ENCODE measurements at regions not wholly inside any gene's neighbourhood (a gene's known extent, or its start where the extent isn't known, plus 50 kb on each side); places are given as distances from the start of the nearest gene placed in this dataset.

GRCh38 chr3:14597266-14597665, 54.3 kb upstream of the CCDC174 start:
- no peak for TF ChIP-seq CTCF (IDR thresholded peaks at IDR 0.05; ENCODE audit: partially characterized antibody, unreplicated experiment)
- Mint-ChIP-seq H3K27ac (ENCODE audit: unreplicated experiment) (no peak overlapping the region), H3K9me3 (ENCODE audit: unreplicated experiment) (peaks cover 4% of the 10 kb centered on the region), H3K4me3 (ENCODE audit: unreplicated experiment) (no peak overlapping the region), H3K27me3 (ENCODE audit: unreplicated experiment) (peaks cover 22% of the 10 kb centered on the region), H3K4me1 (ENCODE audit: low read depth, unreplicated experiment) (peaks cover 5% of the 10 kb centered on the region), H3K36me3 (ENCODE audit: unreplicated experiment) (no peaks in the 10 kb centered on the region)
- DNase-seq: no peak

GRCh38 chr3:14598143-14598569, 53.4 kb upstream of the CCDC174 start:
- Mint-ChIP-seq H3K27ac (ENCODE audit: unreplicated experiment) (no peak overlapping the region), H3K4me1 (ENCODE audit: low read depth, unreplicated experiment) (peaks cover 5% of the 10 kb centered on the region), H3K4me3 (ENCODE audit: unreplicated experiment) (no peak overlapping the region)

GRCh38 chr3:14599488-14599887, 52.1 kb upstream of the CCDC174 start:
- Mint-ChIP-seq H3K4me1 (ENCODE audit: low read depth, unreplicated experiment) (peaks cover 7% of the 10 kb centered on the region), H3K27me3 (ENCODE audit: unreplicated experiment) (peaks cover 31% of the 10 kb centered on the region), H3K9me3 (ENCODE audit: unreplicated experiment) (peaks cover 8% of the 10 kb centered on the region), H3K27ac (ENCODE audit: unreplicated experiment) (no peak overlapping the region), H3K4me3 (ENCODE audit: unreplicated experiment) (no peak overlapping the region), H3K36me3 (ENCODE audit: unreplicated experiment) (peaks cover 5% of the 10 kb centered on the region)
- DNase-seq: no peak
- TF ChIP-seq CTCF (IDR thresholded peaks at IDR 0.05; ENCODE audit: partially characterized antibody, unreplicated experiment): no peak

More at GRCh38 chr3:14598143-14598569, 53.4 kb upstream of the CCDC174 start:
- H3K9me3 Mint-ChIP-seq (ENCODE audit: unreplicated experiment): peaks cover 5% of the 10 kb centered on the region
- H3K36me3 Mint-ChIP-seq (ENCODE audit: unreplicated experiment): peaks cover 1% of the 10 kb centered on the region
- peaks cover 23% of the 10 kb centered on the region for H3K27me3 Mint-ChIP-seq (ENCODE audit: unreplicated experiment)
- no peak for TF ChIP-seq CTCF (IDR thresholded peaks at IDR 0.05; ENCODE audit: partially characterized antibody, unreplicated experiment)
- no peak for DNase-seq

- H3K4me3 Mint-ChIP-seq (ENCODE audit: unreplicated experiment): no peak overlapping the region
- no peak for TF ChIP-seq CTCF (IDR thresholded peaks at IDR 0.05; ENCODE audit: partially characterized antibody, unreplicated experiment)
- peaks cover 8% of the 10 kb centered on the region for H3K9me3 Mint-ChIP-seq (ENCODE audit: unreplicated experiment)
- H3K27me3 Mint-ChIP-seq (ENCODE audit: unreplicated experiment): peaks cover 31% of the 10 kb centered on the region
- H3K36me3 Mint-ChIP-seq (ENCODE audit: unreplicated experiment): peaks cover 5% of the 10 kb centered on the region
- peaks cover 7% of the 10 kb centered on the region for H3K4me1 Mint-ChIP-seq (ENCODE audit: low read depth, unreplicated experiment)
- no peak overlapping the region for H3K27ac Mint-ChIP-seq (ENCODE audit: unreplicated experiment)
- no peak for DNase-seq
Observed at GRCh38 chr3:14600075-14600474, 51.5 kb upstream of the CCDC174 start.

GRCh38 chr3:14600856-14601610, 50.5 kb upstream of the CCDC174 start:
- TF ChIP-seq CTCF (IDR thresholded peaks at IDR 0.05; ENCODE audit: partially characterized antibody, unreplicated experiment): no peak
- Mint-ChIP-seq H3K27me3 (ENCODE audit: unreplicated experiment) (peaks cover 31% of the 10 kb centered on the region), H3K36me3 (ENCODE audit: unreplicated experiment) (peaks cover 5% of the 10 kb centered on the region), H3K4me3 (ENCODE audit: unreplicated experiment) (no peak overlapping the region), H3K4me1 (ENCODE audit: low read depth, unreplicated experiment) (peaks cover 7% of the 10 kb centered on the region), H3K9me3 (ENCODE audit: unreplicated experiment) (peaks cover 8% of the 10 kb centered on the region), H3K27ac (ENCODE audit: unreplicated experiment) (no peak overlapping the region)
- no peak for DNase-seq

Data from glutamatergic neuron (in vitro differentiated cells).